Activated CD4-positive, alpha-beta T cell treated with anti-CD3 and anti-CD28 coated beads for 4 hours (primary cell): ENCODE measurements at regions not wholly inside any gene's neighbourhood (a gene's known extent, or its start where the extent isn't known, plus 50 kb on each side); places are given as distances from the start of the nearest gene placed in this dataset.

ENCODE experiments used
- DNase-seq, 2 donors: peaks; one replicate each; pipeline ENCODE4 v3.0.0-alpha.2; 2020

DNA sequence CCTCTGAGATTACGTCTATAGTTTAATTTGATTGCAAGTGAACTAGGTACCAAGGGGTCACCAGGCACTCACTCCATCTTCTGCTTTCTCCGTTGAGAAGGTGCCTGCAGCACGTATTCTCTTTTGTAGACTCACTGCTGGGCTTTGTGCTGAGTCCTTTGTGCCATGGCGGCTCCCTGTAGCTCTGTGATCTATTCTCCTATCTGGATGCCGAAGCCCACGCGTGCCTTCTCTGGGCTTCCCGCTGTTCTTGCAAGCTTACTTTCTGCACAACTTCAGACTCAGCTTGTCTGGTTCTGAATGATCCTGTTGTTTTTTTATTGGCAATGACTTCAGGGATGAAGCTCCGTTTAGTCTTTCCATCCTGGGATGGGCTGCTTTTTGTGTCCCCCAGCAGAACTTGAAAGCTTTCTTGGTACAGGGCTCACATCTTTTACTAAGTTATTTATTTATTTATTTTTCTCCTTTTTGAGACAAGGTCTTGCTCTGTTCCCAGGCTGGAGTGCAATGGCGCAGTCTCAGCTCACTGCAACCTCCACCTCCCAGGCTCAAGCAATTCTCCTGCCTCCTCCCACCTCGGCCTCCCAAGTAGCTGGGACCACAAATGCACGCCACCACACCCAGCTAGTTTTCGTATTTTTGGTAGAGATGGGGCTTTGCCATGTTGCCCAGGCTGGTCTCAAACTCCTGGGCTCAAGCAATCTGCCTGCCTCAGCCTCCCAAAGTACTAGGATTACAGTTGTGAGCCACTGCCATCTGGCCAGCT is 100.9 kb upstream of the NKX1-1 start:
- DNase-seq, result no peak

DNA sequence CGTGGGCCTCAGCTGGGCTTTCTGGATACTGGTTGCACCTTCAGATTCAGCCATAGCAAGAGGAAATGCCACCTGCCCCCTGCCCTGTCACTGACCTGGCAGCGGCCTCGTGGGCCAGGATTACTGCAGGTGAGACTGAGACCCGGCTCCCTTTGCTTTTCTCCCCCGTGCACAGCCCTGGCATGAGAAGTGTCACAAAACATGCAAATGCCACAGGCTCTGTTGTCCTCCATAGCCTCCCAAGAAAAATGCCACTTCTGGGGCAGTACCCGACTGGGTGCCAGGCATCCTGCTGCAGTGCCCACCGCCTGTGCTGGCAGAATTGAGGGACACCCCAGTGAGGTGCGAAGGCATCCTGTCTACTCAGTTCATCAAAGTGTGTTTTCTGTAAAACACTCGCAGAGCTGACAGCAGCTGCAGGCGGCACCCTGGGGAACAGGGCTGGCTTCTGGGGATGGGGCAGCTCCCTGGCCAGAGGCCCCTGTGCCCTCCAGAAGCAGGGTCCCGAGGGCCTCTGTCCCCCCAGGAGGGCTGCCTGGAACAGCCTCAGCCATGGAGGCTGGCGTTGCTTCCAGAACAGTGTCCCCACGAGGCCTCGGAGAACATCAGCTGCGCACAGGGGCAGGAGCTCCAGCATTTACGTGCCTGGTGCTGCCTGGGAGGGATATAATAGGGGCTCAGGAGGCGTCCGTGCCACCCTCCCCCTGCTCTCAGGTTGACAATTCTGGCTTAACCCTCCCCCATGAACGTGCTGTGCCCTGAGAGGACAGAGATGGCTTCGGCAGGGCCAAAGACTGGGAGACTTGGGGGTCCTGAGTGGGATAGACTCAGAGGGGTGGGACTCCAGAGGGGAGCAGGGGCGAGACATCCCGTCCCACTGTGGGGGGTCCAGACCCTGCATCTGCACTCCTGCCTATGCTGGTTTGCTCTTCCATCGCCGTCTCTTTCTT is 99.5 kb upstream of the NKX1-1 start:
- no peak for DNase-seq

DNA sequence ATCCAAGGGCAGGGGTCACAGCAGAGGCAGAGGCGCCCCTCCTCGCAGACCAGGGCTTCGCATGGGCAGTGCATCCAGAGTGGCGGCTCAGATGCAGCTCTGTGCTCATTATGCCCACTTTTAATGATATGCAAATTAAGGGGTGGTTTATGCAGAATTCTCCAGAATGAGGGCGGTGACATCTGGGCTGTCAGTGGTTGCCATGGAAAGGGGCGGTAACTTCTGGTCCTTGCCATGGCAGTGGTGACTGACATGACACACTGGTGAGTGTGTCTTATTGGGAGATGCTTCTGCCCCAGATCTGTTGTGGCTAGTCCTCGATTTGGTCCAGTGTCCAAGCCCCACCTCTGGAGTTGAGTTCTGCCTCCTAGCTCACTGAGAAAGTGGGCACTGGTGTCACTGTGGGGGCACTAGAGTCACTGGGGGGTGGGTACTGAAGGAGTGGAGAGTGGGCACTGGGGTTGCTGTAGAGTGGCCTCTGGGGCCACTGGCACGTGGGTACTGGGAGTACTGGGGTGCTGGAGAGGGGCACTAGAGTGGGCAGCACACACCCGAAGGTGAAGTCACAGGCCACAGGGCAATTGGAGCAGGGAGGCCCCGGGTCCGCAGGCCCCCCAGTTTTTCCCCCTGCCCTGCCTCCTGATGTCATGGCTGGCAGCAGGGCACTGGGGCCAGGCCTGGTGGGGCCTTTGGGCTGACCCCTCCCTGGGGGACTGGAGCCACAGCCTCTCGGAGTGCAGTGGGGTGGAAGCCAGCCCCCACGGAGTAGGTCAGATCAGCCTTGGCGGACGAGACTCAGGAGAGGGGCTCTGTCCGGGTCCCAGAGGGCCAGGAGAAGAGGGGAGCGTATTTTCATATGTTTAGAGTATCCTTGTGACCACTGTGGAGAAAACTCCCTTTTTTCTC is 98.6 kb upstream of the NKX1-1 start:
- no peak for DNase-seq

DNA sequence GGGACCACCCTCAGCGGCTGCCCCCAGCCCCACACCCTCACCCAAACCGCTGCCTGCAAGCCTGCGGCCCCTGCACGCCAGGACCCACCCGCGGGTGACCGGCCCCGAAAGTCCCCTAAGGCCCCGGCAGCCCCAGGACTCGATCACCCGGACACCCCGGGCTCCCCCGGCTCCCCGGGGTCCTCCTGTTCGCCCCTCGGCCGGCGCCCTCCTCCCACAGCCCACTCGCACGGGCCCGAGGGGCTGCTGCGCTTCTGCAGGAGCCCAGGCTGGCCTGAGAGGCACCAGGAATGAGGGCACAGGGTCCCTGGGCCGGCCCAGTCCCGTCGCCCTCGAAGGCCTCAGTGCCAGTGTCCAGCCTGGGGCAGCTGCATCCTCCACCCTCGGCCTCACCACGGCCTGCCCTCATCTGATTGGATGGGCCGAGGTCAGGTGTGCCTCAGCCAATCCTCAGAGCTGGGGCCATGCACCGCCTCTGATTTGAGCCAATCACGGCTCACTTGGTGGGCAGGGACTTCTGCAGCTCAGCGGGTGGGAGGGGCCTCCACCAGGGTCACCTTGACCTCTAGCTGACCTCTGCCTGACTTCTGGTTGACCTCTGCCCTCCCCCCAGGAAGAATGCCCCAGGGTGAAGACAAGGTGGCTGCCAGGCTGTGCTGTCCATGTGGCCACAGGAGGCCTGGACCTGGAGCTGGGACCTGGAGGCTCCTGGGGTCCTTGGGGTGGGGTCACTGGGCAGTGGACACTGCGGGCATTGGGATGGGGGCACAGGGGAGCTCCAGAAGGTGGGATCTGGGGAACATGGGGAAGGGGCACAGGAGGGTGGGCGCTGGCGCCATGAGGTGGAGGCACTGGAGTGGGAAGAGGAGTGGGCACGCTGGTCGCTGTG is 97.6 kb upstream of the NKX1-1 start:
- DNase-seq, result no peak

DNA sequence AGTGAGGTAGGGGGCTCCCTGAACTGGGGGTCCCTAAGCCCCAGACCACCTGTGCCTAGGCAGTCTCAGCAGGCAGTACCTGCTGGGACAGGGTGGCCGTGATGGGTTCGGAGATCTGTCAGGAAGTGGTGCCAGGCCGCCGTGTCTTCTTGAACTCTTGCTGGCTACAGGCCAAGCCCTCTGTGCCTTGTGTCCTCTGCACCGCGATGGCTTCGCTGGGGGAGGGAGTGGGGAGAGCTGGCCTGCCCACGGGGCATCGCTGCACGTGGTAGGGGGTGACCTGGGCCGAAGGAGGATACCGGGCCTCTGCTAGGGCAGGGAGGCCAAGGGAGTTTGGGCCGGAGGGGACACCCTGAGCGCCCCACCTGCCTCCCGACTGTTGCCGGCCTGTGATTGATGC is 96.7 kb upstream of the NKX1-1 start:
- no peak for DNase-seq

DNA sequence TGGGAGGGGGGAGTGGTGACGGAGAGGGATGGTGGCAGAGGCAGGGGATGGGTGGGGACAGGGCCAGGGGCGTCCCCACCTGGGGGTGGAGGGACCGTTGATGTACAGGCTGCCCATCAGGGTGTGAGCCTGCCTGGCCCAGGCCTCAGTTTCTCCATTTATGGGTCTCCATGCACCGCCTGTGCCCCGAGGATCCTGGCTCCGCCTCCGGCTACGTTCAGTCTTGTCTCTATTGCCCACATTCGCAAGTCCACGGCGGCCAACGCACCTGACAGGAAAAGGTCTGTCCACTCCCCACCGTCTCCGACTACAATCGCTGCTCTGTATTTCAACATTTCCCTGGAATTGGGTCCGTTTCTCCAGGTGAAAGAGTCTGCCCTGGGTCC is 96.3 kb upstream of the NKX1-1 start:
- DNase-seq, result no peak

DNA sequence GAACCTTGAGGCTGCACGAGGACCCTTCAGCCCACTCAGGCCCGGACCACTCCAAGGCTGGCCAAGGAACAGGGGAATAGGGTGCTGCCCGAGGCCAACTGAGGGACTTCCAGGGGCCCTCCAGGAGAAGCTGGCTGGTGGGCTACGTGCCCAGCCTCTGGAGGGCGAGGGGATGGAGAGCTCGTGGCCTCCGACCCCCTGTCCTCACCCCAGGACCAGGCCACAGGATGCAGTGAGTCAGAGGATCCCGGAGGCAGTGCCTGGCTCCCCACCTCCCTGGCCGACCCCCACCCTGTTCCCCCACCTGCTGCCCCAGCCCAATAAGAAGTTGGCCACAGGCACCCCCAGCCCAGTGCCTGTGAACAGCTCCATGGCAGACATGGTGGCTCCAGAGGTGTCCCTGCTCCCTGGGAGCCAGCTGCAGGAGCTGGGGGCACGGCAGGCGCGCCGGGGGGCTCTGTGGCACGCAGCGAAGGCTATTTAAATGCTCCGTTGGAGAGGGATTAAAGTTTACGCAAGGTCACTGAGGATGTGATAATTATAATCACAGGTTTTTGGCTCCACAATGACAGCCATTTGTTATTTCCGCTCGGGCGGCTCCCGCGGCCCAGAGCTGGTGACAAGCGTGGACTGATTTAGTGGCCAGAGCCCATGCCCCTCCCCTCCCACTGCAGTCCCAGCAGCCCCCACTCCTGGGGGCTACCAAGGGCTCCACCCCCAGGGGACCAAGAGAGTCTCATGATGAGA is 95.7 kb upstream of the NKX1-1 start:
- DNase-seq, result no peak

DNA sequence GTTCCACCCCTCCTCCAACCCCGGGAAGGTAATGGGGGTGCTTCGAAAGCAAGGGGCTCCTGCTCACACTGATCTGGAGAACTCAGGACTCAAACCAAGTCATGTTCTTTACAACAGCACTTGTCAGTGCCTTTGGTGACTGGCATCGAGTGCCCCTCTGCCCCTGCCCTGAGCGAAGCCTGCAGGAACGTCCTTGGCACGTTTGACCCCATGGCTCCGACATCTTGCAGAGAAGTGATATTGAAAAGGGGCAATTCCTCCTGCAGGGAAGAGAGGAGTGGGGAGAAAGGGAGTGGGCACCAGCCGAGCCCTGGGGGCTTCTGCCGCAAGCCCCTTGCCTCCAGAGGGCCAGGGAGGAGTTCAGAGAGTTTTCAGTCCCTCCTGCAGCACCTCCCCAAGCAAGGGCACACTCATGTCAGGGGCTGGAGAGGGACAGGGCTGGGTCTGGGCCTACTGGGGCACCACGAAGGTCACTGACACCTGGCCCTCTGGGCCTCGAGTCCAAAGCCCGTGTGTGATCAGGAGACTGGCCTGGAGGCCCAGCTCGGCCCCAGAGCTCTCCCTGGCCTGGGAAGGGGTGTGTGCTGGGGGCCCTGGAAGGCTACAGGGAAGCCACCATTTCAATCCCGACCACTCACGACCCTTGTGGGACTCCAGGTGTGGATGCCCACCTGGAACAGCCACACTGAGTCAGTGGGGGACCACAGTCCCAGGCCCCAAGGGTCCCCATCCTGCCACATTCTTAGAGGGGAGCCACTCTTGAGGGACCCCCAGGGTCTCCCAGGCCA is 94.9 kb upstream of the NKX1-1 start:
- DNase-seq, result no peak

DNA sequence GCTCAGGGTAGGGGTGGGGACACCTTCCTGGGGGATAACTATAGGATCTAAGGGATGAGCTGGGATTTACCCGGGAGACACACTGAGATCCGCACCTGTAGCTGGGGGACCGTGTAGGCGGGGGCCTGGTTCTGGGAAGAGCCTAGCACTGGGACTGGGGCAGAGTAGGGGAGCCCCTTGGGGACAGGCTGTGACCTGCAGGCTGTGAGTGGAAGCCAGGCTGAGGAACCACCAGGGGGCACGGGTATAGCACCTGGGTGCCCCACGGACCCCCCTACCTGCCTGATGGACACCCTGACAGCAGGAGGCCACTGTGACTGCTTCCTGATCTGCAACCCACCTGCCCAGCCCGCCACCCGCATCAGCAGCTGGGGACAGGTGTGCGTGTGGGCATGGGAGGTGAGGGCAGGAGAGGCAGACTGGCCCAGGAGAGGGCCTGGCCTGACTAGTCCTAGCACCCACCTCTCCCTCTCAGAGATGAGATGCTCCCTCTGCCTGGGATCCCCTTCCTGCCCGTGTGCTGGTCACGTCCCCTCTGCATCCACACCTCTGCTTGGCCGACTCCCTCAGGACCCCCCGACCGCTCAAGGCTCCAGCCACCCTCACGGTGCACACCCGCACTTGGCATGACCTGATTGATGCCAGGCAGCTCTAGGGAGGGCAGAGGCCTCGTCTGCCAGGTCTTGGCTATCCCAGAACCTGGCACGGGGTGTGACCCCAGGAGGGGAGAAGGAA is 94.2 kb upstream of the NKX1-1 start:
- DNase-seq, result no peak

DNA sequence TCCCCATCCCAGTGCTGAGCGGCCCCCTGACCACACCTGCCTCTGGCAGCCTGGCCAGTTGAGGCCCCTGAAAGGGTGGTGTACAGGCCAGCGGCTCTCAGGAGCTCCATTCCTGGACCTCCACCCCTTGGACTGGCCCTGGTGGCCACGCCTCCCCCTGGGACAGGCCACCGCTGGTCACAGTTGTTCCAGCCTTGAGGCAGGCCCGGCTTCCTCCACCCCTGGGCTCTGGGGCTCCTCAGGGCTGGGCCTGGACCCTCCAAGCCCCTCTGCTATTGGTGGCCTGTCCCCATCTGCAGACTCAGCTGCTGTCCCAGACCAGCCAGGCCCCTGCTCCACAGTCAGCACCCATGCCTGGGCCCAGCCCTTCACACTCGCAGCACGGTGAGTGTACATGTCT is 93.2 kb upstream of the NKX1-1 start:
- DNase-seq, result no peak

DNA sequence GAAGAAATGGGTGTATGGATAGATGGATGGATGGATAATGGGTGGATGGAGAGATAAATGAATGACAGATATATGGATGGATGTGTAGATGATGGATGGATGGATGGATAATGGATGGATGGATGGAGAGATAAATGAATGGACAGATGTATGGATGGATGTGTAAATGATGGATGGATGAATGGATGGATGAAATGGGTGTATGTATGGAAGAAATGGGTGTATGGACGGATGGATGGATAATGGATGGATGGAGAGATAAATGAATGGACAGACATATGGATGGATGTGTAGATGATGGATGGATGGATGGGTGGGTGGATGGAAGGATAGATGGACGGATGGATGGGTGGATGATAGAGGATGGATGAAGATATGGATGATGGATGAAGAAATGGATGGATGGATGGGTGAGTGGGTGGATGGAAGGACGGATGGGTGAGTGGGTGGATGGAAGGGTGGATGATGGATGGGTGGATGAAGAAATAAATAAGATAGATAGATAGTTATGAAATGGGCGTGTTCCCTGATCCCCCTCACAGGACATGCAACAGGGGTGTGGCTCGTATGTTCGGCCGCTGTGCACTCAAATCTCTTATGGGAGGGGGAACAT is 91.1 kb upstream of the NKX1-1 start:
- no peak for DNase-seq

DNA sequence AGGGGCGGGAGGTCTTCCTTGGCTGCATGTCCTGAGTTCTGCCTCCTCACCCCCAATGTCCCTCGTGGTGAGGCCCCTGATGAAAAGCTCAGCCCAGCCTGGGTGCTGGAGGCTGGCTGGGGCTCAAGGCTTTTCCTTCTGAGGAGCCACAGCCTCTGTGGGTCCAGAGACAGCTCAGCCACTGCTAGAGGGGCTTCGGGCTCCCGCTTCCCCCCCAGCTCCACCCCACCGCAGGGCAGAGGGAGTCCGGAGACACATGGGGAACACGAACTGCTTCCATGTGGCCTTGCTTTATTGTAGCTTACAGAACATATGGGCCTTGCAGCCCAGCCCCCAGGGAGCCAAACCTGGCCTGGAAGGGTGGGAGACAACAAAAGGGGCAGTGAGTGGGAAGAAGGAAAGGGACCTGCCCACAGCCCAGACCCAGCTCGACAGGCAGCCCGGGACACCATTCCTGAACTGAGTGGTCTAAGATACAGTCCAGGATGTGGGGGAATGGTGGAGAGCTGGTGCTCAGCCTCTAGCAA is 89.9 kb upstream of the NKX1-1 start:
- no peak for DNase-seq

DNA sequence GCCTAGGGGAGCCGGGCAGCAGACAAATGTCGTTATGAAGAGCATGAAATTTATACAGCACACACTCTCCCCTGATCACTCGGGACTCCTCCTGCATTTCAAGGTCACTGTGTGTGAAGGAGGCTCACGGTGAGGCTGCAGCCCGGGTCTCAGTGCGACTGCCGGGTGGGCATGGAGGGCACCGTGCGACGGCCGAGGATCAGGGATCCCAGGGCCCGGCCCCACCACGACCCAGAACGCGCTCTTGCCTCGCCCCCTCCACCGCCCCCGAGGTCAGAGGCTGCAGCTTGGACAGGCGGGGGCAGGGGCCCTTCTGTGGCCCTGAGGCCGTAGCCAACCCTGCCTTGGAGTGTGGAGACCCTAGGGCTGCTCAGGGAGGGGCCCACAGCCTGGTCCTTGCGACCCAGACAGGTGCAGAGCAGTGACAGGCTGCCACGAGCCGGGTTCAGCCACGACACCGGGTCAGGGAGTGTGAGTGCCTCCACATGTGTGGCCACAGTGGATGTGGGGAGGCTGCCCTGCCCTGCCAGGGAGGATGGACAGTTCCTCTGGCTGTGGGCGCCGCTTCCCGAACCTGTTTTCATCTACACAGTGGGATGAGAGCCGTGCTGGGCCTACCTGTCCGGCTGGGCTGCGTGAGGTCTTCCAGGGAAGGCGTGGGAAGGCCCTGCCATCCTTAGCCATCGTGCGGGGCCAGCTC is 89.3 kb upstream of the NKX1-1 start:
- DNase-seq, result no peak

DNA sequence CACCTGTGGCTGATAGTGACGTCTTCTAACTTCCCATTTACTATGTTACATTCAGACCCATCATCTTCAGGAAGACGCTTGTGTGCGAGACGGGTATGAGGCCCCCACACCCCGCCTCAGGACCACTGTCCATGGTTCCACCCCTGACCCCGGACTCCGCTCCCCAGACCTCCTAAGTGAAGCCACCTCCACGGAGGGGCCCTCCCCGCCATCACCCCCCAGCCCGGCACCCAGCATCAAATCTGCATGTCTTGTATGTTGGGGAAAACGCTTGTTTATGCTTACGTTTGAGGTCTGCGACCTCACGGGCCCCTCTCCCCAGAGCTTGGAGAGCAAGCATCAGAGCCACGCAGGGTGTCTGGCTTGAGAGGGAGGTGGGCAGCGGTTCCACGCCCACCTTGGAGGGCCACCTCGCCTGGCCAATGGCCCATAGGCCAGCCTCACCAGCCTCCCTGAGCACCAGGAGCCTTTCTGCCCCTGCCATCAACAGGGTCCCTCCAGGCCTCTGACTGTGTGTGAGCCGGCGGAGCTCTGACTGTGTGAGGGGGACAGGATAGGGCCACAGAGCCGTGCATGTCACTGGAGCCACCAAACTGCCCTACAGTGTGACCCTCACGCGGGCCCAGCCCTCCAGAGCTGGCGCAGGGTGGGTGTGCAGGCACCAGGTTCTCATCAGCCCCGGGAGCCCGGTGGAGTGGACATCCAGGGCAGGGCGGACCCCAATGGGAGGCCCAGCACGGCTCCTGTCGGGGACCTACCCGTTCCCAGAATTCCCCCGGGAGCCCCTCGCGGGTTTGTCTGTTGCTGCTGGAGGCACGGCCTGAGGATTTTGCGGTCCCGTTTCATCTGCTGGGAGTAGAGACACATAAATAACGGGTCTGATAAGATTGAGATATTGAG is 88.4 kb upstream of the NKX1-1 start:
- DNase-seq, result no peak

DNA sequence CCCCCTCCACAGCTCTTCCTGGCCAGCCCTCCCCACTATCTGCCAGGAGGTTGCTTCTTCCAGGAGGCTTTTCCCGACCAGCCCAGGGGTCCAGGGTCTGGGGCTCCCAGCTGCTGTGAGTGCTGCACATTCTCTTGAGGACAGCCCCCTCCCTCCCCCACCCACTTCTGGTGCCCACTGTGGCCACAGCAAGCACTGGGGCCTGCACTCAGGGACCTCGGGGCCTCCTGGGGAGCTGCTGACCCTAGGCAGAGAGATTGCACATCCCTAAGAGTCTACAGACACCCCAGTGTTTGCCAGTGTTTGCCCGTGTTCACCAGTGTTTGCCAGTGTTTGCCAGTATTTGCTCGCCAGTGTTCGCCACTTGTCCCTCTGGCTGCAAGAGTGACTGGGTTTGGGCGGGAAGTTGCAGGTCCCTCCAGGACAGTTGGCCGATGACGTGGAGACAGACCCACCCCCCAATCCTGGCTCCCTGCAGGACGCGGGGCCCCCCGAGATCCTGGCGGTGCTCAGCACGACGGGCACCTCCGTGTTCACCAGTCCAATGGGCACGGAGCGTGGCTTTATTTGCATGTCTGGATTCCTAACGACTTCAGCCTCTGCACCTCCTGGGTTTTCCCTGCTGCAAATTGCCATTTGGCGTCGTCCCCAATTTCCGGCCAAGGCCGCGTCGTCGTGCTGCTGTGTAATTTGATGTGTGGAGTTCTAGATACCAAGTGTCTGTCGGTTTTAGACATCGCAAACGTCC is 87.5 kb upstream of the NKX1-1 start:
- no peak for DNase-seq
